ENCODE measurements at regions not wholly inside any gene's neighbourhood (a gene's known extent, or its start where the extent isn't known, plus 50 kb on each side); places are given as distances from the start of the nearest gene placed in this dataset.
"Not testable (repeated sequence)": the region's sequence is repeated elsewhere in the genome, so short reads cannot be mapped to it uniquely, and the experiment has no call there.

GRCh38 chr12:62050785-62051184, 209.4 kb upstream of the USP15 start:
- Histone ChIP-seq H4K20me1 (ENCODE audit: insufficient read depth, low read length, poor library complexity, severe bottlenecking) (no peaks in the 10 kb centered on the region), H3K27me3 (ENCODE audit: insufficient read depth, low read length, poor library complexity, severe bottlenecking) (no peaks in the 10 kb centered on the region), H3K9me2 (replicated peaks; ENCODE audit: low read depth, low read length) (no peaks in the 10 kb centered on the region), H3K4me3 (ENCODE audit: low read length, poor library complexity, severe bottlenecking) (no peak overlapping the region), H3K4me1 (ENCODE audit: insufficient read depth, low read length, poor library complexity, severe bottlenecking) (no peaks in the 10 kb centered on the region), H3K4me2 (ENCODE audit: low read depth, low read length, poor library complexity, severe bottlenecking) (no peak overlapping the region), H2AFZ (ENCODE audit: low read length) (no peak overlapping the region), H3K9ac (ENCODE audit: low read depth, low read length, poor library complexity, severe bottlenecking) (no peak overlapping the region), H3K79me2 (ENCODE audit: insufficient read depth, low read length) (no peaks in the 10 kb centered on the region), H3F3A (ENCODE audit: low read depth) (no peaks in the 10 kb centered on the region), H3K36me3 (ENCODE audit: insufficient read depth, low read length) (no peaks in the 10 kb centered on the region), H3K9me3 (ENCODE audit: insufficient read depth, low read depth, low read length) (no peaks in the 10 kb centered on the region)
- TF ChIP-seq CTCF (conservative IDR thresholded peaks at IDR 0.05; ENCODE audit: low read length) = no peak
- TF ChIP-seq EZH2phosphoT487 (IDR thresholded peaks at IDR 0.05; ENCODE audit: borderline replicate concordance) = no peak

DNA sequence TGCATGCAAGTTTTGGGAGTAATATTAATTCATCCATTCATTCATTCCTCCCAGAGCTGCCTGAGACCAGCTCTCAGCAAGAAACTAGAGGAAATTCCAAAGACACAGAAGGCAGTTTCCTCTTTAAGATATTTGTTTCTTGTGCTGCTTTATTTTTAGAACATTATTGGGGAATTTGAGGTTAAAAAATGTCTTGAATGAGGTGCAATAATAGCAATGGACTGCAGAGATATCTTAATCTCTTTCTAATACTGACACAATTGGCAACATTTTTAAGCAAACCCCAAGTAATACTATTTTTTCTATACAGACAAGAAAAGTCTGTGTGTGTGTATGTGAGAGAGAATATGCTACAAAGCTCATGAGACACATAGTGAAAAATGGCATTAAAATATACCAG, 190.2 kb upstream of the USP15 start:
- Histone ChIP-seq H3K4me1 (ENCODE audit: insufficient read depth, low read length, poor library complexity, severe bottlenecking) (peaks cover 6% of the 10 kb centered on the region), H3K9me2 (replicated peaks; ENCODE audit: low read depth, low read length) (no peaks in the 10 kb centered on the region), H3K79me2 (ENCODE audit: insufficient read depth, low read length) (no peaks in the 10 kb centered on the region), H4K20me1 (ENCODE audit: insufficient read depth, low read length, poor library complexity, severe bottlenecking) (no peaks in the 10 kb centered on the region), H3K36me3 (ENCODE audit: insufficient read depth, low read length) (no peaks in the 10 kb centered on the region), H3F3A (ENCODE audit: low read depth) (no peaks in the 10 kb centered on the region), H2AFZ (ENCODE audit: low read length) (no peak overlapping the region), H3K4me3 (ENCODE audit: low read length, poor library complexity, severe bottlenecking) (no peak overlapping the region), H3K27me3 (ENCODE audit: insufficient read depth, low read length, poor library complexity, severe bottlenecking) (no peaks in the 10 kb centered on the region), H3K4me2 (ENCODE audit: low read depth, low read length, poor library complexity, severe bottlenecking) (no peak overlapping the region), H3K9ac (ENCODE audit: low read depth, low read length, poor library complexity, severe bottlenecking) (no peak overlapping the region), H3K9me3 (ENCODE audit: insufficient read depth, low read depth, low read length) (no peaks in the 10 kb centered on the region)
- TF ChIP-seq EZH2phosphoT487 (IDR thresholded peaks at IDR 0.05; ENCODE audit: borderline replicate concordance) (no peak), CTCF (conservative IDR thresholded peaks at IDR 0.05; ENCODE audit: low read length) (no peak)

DNA sequence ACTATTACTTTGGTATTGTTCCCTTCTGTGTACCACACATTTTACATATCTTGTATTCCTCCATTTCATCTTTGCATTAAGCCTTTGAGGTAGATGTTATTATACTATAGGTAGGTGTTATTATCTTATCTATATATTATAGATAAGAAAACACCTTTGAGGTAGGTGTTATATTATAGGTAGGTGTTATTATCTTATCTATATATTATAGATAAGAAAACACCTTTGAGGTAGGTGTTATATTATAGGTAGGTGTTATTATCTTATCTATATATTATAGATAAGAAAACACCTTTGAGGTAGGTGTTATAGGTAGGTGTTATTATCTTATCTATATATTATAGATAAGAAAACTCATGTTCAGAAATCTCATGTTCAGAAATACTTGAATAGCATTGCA, 187.0 kb upstream of the USP15 start:
- not testable (repeated sequence) for H4K20me1 ChIP-seq (ENCODE audit: insufficient read depth, low read length, poor library complexity, severe bottlenecking); H2AFZ ChIP-seq (ENCODE audit: low read length); H3K79me2 ChIP-seq (ENCODE audit: insufficient read depth, low read length); H3F3A ChIP-seq (ENCODE audit: low read depth); H3K4me2 ChIP-seq (ENCODE audit: low read depth, low read length, poor library complexity, severe bottlenecking); H3K27me3 ChIP-seq (ENCODE audit: insufficient read depth, low read length, poor library complexity, severe bottlenecking); H3K4me1 ChIP-seq (ENCODE audit: insufficient read depth, low read length, poor library complexity, severe bottlenecking); H3K9me3 ChIP-seq (ENCODE audit: insufficient read depth, low read depth, low read length); H3K9me2 ChIP-seq (replicated peaks; ENCODE audit: low read depth, low read length); H3K4me3 ChIP-seq (ENCODE audit: low read length, poor library complexity, severe bottlenecking); H3K9ac ChIP-seq (ENCODE audit: low read depth, low read length, poor library complexity, severe bottlenecking); H3K36me3 ChIP-seq (ENCODE audit: insufficient read depth, low read length)

- Histone ChIP-seq H3F3A (ENCODE audit: low read depth) (no peaks in the 10 kb centered on the region), H3K27me3 (ENCODE audit: insufficient read depth, low read length, poor library complexity, severe bottlenecking) (no peaks in the 10 kb centered on the region), H3K4me2 (ENCODE audit: low read depth, low read length, poor library complexity, severe bottlenecking) (no peak overlapping the region), H3K9me3 (ENCODE audit: insufficient read depth, low read depth, low read length) (no peaks in the 10 kb centered on the region), H2AFZ (ENCODE audit: low read length) (no peak overlapping the region), H3K4me1 (ENCODE audit: insufficient read depth, low read length, poor library complexity, severe bottlenecking) (no peaks in the 10 kb centered on the region), H3K4me3 (ENCODE audit: low read length, poor library complexity, severe bottlenecking) (no peak overlapping the region), H3K9ac (ENCODE audit: low read depth, low read length, poor library complexity, severe bottlenecking) (no peak overlapping the region), H4K20me1 (ENCODE audit: insufficient read depth, low read length, poor library complexity, severe bottlenecking) (no peaks in the 10 kb centered on the region), H3K79me2 (ENCODE audit: insufficient read depth, low read length) (no peaks in the 10 kb centered on the region), H3K9me2 (replicated peaks; ENCODE audit: low read depth, low read length) (no peaks in the 10 kb centered on the region), H3K36me3 (ENCODE audit: insufficient read depth, low read length) (no peaks in the 10 kb centered on the region)
- TF ChIP-seq CTCF (conservative IDR thresholded peaks at IDR 0.05; ENCODE audit: low read length) (no peak), EZH2phosphoT487 (IDR thresholded peaks at IDR 0.05; ENCODE audit: borderline replicate concordance) (no peak)
Measured at GRCh38 chr12:62075870-62076269, 184.3 kb upstream of the USP15 start.

Data from Loucy (cell line).